ENCODE measurements at regions not wholly inside any gene's neighbourhood (a gene's known extent, or its start where the extent isn't known, plus 50 kb on each side); places are given as distances from the start of the nearest gene placed in this dataset.

GRCh38 chr14:59131938-59132795, 56.3 kb upstream of the DAAM1 start:
- intact Hi-C loops (cut with DNase I; ENCODE audit: low total_unique reads) = no loop called here
- Histone ChIP-seq H3K4me1 (peaks cover 4% of the 10 kb centered on the region), H3K27me3 (no peaks in the 10 kb centered on the region), H3K36me3 (ENCODE audit: low read depth, missing control alignments) (no peaks in the 10 kb centered on the region), H3K27ac (no peak overlapping the region), H3K9me3 (no peaks in the 10 kb centered on the region), H3K4me3 (no peak overlapping the region)
- 71 to 82% methylated on average over 5 of the region's 5 CpGs for WGBS, 2 donors
- no peak for TF ChIP-seq CTCF (IDR thresholded peaks at IDR 0.05)
- no peak for TF ChIP-seq POLR2A (IDR thresholded peaks at IDR 0.05)
- DNase-seq = no peak

GRCh38 chr14:59132796-59133494, 55.5 kb upstream of the DAAM1 start:
- TF ChIP-seq POLR2A (IDR thresholded peaks at IDR 0.05) (no peak), CTCF (IDR thresholded peaks at IDR 0.05) (no peak)
- H3K27me3 ChIP-seq = no peaks in the 10 kb centered on the region
- intact Hi-C loops (cut with DNase I; ENCODE audit: low total_unique reads) = no loop called here
- no peak overlapping the region for H3K4me3 ChIP-seq
- no peaks in the 10 kb centered on the region for H3K9me3 ChIP-seq
- WGBS, 2 donors = 89 to 91% methylated on average over 3 of the region's 3 CpGs
- no peak for DNase-seq
- H3K27ac ChIP-seq = no peak overlapping the region
- H3K36me3 ChIP-seq (ENCODE audit: low read depth, missing control alignments) = no peaks in the 10 kb centered on the region
- H3K4me1 ChIP-seq = peaks cover 4% of the 10 kb centered on the region

- Histone ChIP-seq H3K27me3 (no peaks in the 10 kb centered on the region), H3K36me3 (ENCODE audit: low read depth, missing control alignments) (no peaks in the 10 kb centered on the region), H3K9me3 (no peaks in the 10 kb centered on the region), H3K27ac (no peak overlapping the region), H3K4me1 (peaks cover 4% of the 10 kb centered on the region), H3K4me3 (no peak overlapping the region)
- TF ChIP-seq POLR2A (IDR thresholded peaks at IDR 0.05) (no peak), CTCF (IDR thresholded peaks at IDR 0.05) (no peak)
- DNase-seq = no peak
- intact Hi-C loops (cut with DNase I; ENCODE audit: low total_unique reads) = no loop called here
- 78 to 80% methylated on average over 4 of the region's 4 CpGs for WGBS, 2 donors
Measured at GRCh38 chr14:59133709-59134108, 54.8 kb upstream of the DAAM1 start.

GRCh38 chr14:59134307-59134706, 54.2 kb upstream of the DAAM1 start:
- intact Hi-C loops (cut with DNase I; ENCODE audit: low total_unique reads) = no loop called here
- Histone ChIP-seq H3K4me1 (peaks cover 4% of the 10 kb centered on the region), H3K4me3 (no peak overlapping the region), H3K36me3 (ENCODE audit: low read depth, missing control alignments) (no peaks in the 10 kb centered on the region), H3K27ac (no peak overlapping the region), H3K27me3 (no peaks in the 10 kb centered on the region), H3K9me3 (no peaks in the 10 kb centered on the region)
- WGBS, 2 donors = 95 to 97% methylated on average over 3 of the region's 3 CpGs
- TF ChIP-seq CTCF (IDR thresholded peaks at IDR 0.05) (no peak), POLR2A (IDR thresholded peaks at IDR 0.05) (no peak)
- no peak for DNase-seq
